ENCODE measurements at regions not wholly inside any gene's neighbourhood (a gene's known extent, or its start where the extent isn't known, plus 50 kb on each side); places are given as distances from the start of the nearest gene placed in this dataset.

DNA sequence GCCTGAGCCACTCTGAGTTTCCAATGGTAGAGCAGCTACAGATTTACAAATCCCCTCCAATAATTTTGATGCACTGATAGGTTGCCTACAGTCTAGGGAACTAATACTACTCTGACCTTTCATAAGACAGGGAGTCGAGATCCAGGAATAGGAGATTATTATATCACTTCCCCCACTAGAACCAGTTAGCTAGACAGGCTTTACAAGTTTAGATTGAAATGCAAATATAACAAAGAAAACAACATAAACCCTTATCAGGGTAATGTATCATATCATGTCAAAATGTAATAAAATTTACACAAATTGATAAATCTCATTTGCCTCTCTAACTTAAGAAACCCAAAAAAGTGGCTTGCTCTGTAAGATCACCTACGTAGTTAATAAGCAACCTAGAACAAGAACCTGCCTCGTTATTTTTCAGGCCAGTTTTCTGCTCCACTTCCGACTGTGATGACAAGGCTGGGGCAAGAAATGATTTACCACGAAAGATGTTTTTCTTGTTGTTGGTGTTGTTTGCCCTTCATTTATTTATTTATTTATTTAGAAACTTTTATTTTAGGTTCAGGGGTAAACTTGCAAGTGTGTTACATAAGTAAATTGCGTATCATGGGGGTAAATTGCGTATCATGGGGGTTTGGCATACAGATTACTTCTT lies 504.2 kb upstream of the ID4 start:
- TF ChIP-seq JUND (IDR thresholded peaks at IDR 0.05; ENCODE audit: low read depth): no peak
- in situ Hi-C loops (cut with HindIII; ENCODE audit: low pct_unique_long_range_greater_than_20kb, low sequenced_read_pairs): no loop called here

DNA sequence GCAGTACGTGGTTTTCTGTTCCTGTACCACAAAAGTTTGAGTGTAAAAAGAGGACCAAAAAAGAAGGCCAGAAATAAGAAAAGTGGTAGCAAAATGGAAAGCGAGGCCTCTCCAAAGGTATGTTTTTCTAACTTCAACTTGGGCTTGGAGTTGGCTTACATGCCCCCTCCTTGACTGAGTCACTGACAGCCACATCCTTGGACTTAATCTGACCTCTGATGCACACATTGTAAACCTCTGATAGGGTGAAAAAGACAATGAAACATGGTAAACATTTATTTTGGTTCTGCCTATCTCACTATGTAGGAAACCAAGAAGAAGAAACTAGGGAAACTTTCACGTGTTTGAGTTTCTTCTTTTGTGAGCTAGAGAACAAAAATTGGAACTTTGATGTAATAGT lies 503.2 kb upstream of the ID4 start:
- DNase-seq (ENCODE audit: low read depth in 1 of 2, low spot score in 1 of 2): no peak
- no peak for TF ChIP-seq JUND (IDR thresholded peaks at IDR 0.05; ENCODE audit: low read depth)
- in situ Hi-C loops (cut with HindIII; ENCODE audit: low pct_unique_long_range_greater_than_20kb, low sequenced_read_pairs): no loop called here

More for the DNA sequence above, 504.2 kb upstream of the ID4 start:
- DNase-seq (ENCODE audit: low read depth in 1 of 2, low spot score in 1 of 2): peak in 1 of 2 experiments; percentile 22

- in situ Hi-C loops (cut with HindIII; ENCODE audit: low pct_unique_long_range_greater_than_20kb, low sequenced_read_pairs): no loop called here
- no peak for DNase-seq (ENCODE audit: low read depth in 1 of 2, low spot score in 1 of 2)
- TF ChIP-seq JUND (IDR thresholded peaks at IDR 0.05; ENCODE audit: low read depth): no peak
Observed at GRCh38 chr6:19336579-19336978, 500.6 kb upstream of the ID4 start.

- in situ Hi-C loops (cut with HindIII; ENCODE audit: low pct_unique_long_range_greater_than_20kb, low sequenced_read_pairs): no loop called here
- TF ChIP-seq JUND (IDR thresholded peaks at IDR 0.05; ENCODE audit: low read depth): no peak
- no peak for DNase-seq (ENCODE audit: low read depth in 1 of 2, low spot score in 1 of 2)
Observed at GRCh38 chr6:19337101-19337500, 500.1 kb upstream of the ID4 start.

- TF ChIP-seq JUND (IDR thresholded peaks at IDR 0.05; ENCODE audit: low read depth): no peak
- in situ Hi-C loops (cut with HindIII; ENCODE audit: low pct_unique_long_range_greater_than_20kb, low sequenced_read_pairs): no loop called here
- DNase-seq (ENCODE audit: low read depth in 1 of 2, low spot score in 1 of 2): no peak
Observed at GRCh38 chr6:19342616-19343015, 494.6 kb upstream of the ID4 start.

DNA sequence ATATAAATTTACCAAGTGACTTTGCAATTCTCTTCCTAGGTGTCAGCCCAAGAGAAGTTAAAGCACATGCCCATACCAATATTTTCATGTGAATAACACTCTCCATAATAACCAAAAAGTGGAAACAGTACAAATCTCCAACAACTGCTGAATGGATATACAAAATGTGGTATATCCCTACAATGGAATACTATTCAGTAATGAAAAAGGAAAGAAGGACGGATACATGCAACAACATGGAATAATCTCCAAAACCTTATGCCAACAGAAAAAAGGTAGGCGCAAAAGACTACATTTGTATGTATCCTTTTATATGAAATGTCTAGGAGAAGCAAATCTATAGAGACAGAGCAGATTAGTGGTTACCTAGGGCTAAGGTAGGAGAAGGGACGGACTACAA lies 487.7 kb upstream of the ID4 start:
- no peak for TF ChIP-seq JUND (IDR thresholded peaks at IDR 0.05; ENCODE audit: low read depth)
- in situ Hi-C loops (cut with HindIII; ENCODE audit: low pct_unique_long_range_greater_than_20kb, low sequenced_read_pairs): no loop called here
- DNase-seq (ENCODE audit: low read depth in 1 of 2, low spot score in 1 of 2): no peak

GRCh38 chr6:19354181-19354580 lies 483.0 kb upstream of the ID4 start:
- in situ Hi-C loops (cut with HindIII; ENCODE audit: low pct_unique_long_range_greater_than_20kb, low sequenced_read_pairs): no loop called here
- no peak for TF ChIP-seq JUND (IDR thresholded peaks at IDR 0.05; ENCODE audit: low read depth)
- no peak for DNase-seq (ENCODE audit: low read depth in 1 of 2, low spot score in 1 of 2)

- DNase-seq (ENCODE audit: low read depth in 1 of 2, low spot score in 1 of 2): no peak
- in situ Hi-C loops (cut with HindIII; ENCODE audit: low pct_unique_long_range_greater_than_20kb, low sequenced_read_pairs): no loop called here
- TF ChIP-seq JUND (IDR thresholded peaks at IDR 0.05; ENCODE audit: low read depth): no peak
Observed at GRCh38 chr6:19356692-19357091, 480.5 kb upstream of the ID4 start.

GRCh38 chr6:19362396-19362795 lies 474.8 kb upstream of the ID4 start:
- TF ChIP-seq JUND (IDR thresholded peaks at IDR 0.05; ENCODE audit: low read depth): no peak
- in situ Hi-C loops (cut with HindIII; ENCODE audit: low pct_unique_long_range_greater_than_20kb, low sequenced_read_pairs): no loop called here
- no peak for DNase-seq (ENCODE audit: low read depth in 1 of 2, low spot score in 1 of 2)

DNA sequence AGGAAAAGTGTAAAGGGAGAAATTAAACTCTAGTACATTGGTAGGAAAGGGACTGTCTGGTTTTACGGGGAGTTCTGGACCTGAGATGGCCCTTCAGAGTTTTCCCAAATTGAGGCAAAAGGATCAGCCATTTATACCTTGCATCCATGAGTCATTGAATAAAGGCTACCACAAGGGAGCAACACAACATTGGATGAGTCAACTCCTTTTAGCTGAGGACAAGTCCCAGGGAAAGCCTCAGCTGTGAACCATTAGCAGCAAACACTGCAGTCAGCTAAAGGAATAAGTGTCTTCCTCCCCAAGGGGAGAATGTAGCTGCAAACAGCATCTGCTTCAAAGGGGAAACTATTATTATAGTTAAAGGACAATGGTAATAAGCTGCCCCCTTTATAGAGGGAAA lies 468.7 kb upstream of the ID4 start:
- in situ Hi-C loops (cut with HindIII; ENCODE audit: low pct_unique_long_range_greater_than_20kb, low sequenced_read_pairs): no loop called here
- DNase-seq (ENCODE audit: low read depth in 1 of 2, low spot score in 1 of 2): peak in 1 of 2 experiments; percentile 50
- no peak for TF ChIP-seq JUND (IDR thresholded peaks at IDR 0.05; ENCODE audit: low read depth)

- in situ Hi-C loops (cut with HindIII; ENCODE audit: low pct_unique_long_range_greater_than_20kb, low sequenced_read_pairs): no loop called here
- DNase-seq (ENCODE audit: low read depth in 1 of 2, low spot score in 1 of 2): no peak
- no peak for TF ChIP-seq JUND (IDR thresholded peaks at IDR 0.05; ENCODE audit: low read depth)
Observed at GRCh38 chr6:19369785-19370184, 467.4 kb upstream of the ID4 start.

DNA sequence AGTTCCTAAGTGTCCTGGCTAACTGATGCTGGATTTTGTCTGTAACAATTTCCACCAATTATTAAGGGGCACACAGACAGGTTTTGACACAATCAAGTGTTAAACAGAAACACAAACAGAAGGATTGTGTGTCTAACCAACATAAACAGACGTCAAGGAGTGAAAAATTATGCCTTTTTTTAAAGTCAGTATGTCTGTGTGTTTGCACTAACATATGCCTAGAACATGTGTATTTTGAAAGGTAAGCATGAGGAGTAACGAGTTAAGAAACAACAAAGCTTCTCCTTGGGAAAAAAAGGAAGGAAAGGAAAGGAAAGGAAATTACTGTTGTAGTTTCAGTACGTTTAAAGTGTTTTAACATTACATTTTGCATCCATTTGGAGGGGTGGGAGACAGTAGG lies 466.3 kb upstream of the ID4 start:
- no peak for TF ChIP-seq JUND (IDR thresholded peaks at IDR 0.05; ENCODE audit: low read depth)
- in situ Hi-C loops (cut with HindIII; ENCODE audit: low pct_unique_long_range_greater_than_20kb, low sequenced_read_pairs): no loop called here
- DNase-seq (ENCODE audit: low read depth in 1 of 2, low spot score in 1 of 2): no peak

GRCh38 chr6:19375613-19376012 lies 461.6 kb upstream of the ID4 start:
- no peak for TF ChIP-seq JUND (IDR thresholded peaks at IDR 0.05; ENCODE audit: low read depth)
- in situ Hi-C loops (cut with HindIII; ENCODE audit: low pct_unique_long_range_greater_than_20kb, low sequenced_read_pairs): no loop called here
- no peak for DNase-seq (ENCODE audit: low read depth in 1 of 2, low spot score in 1 of 2)

DNA sequence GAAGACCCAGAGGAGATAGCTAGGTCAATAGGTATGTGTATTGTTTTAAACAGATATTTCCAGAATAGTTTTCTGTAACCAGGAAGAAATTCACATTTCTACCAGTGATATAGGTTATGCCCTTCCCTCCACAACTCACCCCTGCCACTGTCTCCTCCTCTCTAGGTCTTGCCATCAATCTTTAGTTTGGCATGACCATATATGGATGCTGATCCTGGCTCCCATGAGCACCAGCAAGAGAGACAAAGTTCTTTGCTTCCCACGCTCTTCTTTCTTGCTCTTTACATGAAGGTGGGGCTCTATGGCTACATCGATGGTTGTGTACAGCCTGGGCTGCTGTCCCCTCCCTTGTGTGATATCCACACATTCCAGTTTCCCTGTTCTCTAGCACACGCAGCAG lies 459.4 kb upstream of the ID4 start:
- TF ChIP-seq JUND (IDR thresholded peaks at IDR 0.05; ENCODE audit: low read depth): no peak
- DNase-seq (ENCODE audit: low read depth in 1 of 2, low spot score in 1 of 2): no peak
- in situ Hi-C loops (cut with HindIII; ENCODE audit: low pct_unique_long_range_greater_than_20kb, low sequenced_read_pairs): no loop called here

Measured in T47D (cell line).